Dedifferentiated amniotic fluid mesenchymal stem cell (primary cell): ENCODE measurements at regions not wholly inside any gene's neighbourhood (a gene's known extent, or its start where the extent isn't known, plus 50 kb on each side); places are given as distances from the start of the nearest gene placed in this dataset.

Experiments used
- DNase-seq: peaks from one replicate; pipeline ENCODE4 v3.0.0-alpha.2; 2016; ENCODE audit errors: extremely low spot score

- no peak for DNase-seq
These were observed 71.3 kb upstream of the TOP1 start for GRCh38 chr20:40957265-40957760.

- DNase-seq = no peak
These were observed 70.0 kb upstream of the TOP1 start for GRCh38 chr20:40958598-40958997.

DNA sequence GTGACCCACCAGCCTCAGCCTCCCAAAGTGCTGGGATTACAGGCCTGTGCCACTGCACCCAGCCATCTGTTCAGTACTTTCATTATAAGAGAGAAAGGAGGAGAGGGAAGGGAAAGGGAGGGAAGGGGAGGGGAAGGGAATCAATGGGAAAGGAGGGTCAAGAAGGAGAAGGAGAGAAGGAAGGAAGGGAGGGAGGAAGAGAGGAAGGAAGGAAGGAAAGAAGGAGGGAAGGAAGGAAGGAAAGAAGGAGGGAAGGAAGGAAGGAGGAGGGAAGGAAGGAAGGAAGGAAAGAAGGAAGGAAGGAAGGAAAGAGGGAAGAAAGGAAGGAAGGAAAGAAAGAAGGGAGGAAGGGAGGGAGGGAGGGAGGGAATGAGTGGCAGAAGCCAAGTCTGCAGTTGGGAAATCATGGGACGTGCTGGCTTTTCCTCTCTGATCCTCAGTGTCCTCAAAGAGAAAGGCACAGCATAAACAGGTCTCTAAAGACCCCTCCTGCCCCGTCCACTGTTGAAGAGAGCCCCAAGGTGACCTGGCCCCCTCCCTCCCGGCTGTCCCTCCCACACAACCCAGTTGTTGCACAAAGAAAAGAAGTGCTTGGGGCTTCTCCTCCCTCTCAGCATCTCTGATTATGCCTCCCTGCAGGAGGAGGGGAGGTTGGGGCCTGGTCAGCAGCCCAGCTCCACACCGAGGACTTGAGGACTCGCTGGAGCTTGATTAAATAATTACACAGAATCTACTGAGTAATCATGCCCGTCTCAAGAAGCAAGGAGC lies 69.1 kb upstream of the TOP1 start:
- no peak for DNase-seq

- no peak for DNase-seq
These were observed 68.5 kb upstream of the TOP1 start for GRCh38 chr20:40960101-40960500.

DNA sequence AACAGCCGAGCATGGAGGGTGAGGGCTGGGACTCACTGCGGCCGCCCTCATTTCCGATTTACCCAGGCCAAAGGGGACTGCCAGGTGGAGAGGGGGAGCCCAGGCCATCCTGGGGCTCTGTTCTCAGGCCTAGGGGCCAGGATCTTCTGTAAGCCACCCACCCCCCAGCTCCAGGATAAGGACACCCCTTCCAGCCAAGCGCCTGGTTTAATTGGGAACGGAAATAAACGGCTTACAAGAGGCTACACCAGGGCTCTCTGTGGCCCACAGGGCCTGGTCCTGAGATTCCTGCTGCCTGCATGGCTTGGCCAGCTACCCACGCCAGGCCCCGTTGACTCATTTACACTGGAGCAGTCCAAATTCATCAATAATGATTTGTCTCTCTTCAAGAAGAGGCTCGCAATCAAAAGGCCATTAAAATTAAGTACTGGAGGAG lies 68.1 kb upstream of the TOP1 start:
- no peak for DNase-seq

DNA sequence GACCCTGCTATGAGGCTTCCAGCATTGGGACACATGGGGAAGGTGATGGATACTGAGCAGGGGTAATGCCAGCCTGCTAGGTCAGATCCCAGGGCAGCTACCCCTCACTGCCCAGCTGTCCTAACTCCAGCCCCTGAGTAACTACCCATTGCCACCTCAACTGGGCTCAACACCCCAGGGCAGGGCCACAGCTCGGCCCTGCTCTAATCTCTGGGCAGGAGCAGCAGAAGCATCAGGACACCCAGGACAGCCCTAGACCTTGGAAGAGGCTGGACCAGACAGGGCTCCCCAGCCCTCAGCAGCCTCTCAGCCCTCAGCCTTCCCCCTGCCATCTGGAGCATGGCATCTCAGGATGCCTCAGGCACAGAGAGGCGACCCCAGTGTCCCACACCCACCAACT lies 67.4 kb upstream of the TOP1 start:
- DNase-seq = no peak

- DNase-seq = no peak
These were observed 66.7 kb upstream of the TOP1 start for GRCh38 chr20:40961686-40962640.

- peak; percentile 22 for DNase-seq
These were observed 65.7 kb upstream of the TOP1 start for GRCh38 chr20:40962733-40963504.

DNA sequence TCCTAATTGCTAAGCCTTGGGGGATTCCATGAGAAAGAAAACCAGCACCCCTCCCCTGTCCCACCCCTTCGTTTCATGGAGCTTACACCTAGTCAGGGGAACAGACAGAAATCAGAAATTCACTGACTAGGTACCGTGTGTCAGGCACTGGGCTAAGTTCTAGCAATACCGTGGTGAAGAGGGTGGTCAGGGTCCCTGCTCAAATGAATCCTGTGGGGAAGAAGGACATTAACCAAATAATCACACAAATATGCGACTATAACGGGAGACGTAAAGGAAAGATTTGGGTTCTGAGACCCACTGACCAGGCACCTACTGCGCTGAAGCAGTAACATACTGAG lies 65.1 kb upstream of the TOP1 start:
- DNase-seq = no peak

DNA sequence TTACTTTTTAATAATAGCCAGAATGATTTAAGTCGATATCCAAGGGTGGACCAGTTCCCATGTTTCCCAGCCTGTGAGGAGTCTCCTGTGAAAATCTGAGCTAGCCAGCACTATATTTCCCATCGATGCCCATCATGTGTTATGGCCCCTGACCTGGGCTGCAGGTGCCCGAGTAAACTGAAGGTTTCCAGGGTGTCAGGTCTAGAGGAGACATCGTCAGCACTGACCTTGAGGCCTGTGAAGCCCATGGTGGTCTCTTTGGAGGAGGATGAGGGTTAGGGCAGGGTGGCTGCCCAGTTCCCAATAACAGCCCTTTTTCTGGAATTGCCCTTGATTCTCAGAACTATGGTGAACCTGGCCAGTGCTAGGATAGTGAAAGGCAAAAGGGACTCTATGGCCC lies 63.0 kb upstream of the TOP1 start:
- DNase-seq = no peak

GRCh38 chr20:40966103-40966502 lies 62.5 kb upstream of the TOP1 start:
- DNase-seq = no peak

DNA sequence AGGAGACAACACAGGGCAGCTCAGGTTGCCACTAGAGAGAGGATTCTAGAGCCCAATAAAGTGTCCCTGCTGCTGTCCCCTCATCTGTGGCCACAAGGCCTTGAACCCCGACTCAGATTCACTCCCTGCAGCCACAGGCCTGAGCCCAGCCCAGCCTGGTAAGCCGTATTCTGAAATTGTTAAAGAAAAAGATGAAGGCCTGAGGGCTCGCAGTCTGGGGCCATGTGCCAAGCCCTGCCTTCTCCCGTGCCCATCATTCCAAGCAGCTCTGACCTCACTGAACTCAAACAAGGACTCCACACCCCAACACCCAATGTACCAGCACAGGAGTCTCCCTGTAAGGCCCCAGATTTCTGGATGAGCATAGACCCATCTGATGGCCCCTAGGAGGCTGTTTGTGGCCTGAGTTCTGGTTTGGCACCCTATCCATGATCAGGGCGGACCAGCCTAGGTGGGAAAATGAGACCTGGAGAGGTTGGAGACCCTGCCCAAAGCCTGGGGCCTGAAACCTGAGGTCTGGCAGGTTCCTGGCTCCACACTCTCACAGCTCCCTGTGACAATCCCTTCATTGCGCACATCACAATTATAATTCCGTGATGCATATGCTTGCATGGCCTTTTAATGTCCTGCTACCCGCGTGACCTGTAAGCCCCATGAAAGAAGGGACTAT lies 62.0 kb upstream of the TOP1 start:
- no peak for DNase-seq

DNA sequence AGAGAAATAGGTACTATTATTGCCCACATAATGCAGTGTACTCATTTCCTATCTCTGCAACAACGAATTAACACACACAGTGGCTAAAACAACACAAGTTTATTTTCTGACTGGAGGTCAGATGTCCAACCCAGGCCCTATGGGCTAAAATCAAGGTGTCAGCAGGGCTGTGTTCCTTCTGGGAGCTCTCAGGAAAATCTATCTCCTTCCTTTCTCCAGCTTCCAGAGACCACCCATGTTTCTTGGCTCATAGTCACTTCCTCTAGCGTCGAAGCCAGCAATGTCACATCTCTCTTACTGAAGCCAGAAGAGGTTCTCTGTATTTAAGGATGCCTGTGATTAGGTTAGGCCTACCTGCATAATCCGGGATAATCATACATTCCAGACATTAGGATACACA lies 60.9 kb upstream of the TOP1 start:
- no peak for DNase-seq

DNA sequence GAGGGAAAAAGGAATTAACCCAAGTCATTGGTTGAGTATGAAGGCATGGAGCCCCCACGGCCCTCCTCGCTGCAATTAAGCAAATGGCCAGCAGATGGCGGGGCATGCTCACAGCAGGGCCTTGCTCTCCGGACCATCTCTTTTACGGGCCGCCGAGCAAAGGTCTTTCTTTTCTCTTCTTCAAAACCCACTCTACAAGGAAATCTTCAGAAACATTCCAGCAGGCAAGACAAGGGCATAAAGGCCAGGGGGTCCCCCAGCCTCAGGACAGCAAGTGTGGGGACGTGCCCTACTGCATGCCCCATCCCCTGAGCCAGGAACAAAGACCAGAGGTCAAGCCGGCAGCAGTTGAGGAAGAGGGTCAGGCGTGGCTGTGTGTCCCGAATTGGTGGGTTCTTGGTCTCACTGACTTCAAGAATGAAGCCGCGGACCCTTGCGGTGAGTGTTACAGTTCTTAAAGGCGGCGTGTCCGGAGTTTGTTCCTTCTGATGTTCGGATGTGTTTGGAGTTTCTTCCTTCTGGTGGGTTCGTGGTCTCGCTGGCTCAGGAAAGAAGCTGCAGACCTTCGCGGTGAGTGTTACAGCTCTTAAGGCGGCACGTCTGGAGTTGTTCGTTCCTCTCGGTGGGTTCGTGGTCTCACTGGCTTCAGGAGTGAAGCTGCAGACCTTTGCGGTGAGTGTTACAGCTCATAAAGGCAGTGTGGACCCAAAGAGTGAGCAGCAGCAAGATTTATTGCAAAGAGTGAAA lies 59.6 kb upstream of the TOP1 start:
- DNase-seq = peak; percentile 69

DNA sequence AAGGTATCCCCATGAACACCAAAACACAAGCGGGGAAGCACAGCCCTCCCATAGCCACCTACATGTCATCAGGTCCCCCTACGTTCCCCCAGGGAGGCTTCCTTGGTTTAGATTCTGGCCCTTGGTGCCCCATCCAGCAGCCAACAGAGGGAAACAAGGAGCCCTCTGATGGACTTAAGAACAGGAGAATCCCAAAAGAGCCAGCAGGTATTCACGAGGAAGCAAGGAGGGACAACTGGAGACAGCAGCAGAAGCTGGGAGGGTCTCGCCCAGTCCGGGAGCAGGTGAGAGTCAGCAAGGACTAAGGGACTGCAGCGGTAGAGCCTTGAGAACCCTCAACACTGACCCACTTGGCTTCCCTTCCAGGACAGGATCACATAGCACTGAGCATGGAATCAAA lies 58.4 kb upstream of the TOP1 start:
- DNase-seq = no peak

- DNase-seq = no peak
These were observed 51.4 kb upstream of the TOP1 start for GRCh38 chr20:40977218-40977617.

DNA sequence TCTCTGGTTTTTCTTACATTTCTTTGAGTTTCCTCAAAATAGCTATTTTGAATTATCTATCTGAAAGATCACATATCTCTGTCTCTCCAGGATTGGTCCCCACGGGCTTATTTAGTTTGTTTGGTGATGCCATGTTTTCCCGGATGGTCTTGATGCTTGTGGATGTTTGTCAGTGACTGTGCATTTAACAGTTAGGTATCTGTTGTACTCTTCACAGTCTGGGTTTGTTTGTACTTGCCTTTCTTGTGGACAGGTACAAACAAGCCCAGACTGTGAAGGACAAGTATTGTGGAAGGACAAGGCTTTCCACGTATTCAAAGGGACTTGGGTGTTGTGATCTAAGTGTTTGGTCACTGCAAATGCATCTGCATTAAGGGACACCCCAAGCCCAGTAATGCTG lies 49.9 kb upstream of the TOP1 start:
- DNase-seq = no peak
